ENCODE measurements at regions not wholly inside any gene's neighbourhood (a gene's known extent, or its start where the extent isn't known, plus 50 kb on each side); places are given as distances from the start of the nearest gene placed in this dataset.

DNA sequence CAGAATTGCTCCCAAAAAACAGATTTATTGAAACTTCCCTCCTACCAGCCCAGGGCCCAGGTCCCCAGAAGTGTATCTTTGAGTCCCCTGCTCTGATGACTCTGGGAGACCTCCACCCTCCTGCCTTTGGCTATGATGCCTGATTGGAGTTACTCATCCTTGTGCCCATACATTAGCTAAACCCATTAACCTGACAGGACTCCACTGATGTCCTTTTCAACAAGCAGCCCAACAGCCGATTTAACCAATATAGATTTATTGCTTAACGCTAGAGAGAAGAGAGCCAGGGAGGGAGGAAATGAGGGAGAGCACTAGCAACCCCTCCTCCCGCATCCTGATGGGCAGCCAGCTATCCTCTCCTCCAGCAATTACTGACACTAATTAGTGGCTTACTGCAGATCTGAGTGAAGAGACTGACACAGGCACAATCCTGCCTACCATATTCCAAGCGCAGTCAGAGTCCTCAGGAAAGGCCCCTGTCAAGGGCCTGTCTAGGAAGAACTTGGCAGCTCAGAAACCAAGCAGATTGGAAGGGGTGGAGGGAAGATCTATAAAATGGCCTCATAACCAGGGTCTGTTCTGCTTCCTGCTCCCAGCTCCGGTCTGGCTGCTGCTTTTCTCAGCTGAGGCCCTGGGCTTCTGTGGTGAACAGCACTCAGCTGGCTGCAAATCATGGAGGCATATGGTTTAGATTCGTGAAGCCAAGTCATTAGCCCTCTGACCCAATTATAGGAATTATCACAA lies 484.5 kb upstream of the DAB1 start:
- no peak for DNase-seq

DNA sequence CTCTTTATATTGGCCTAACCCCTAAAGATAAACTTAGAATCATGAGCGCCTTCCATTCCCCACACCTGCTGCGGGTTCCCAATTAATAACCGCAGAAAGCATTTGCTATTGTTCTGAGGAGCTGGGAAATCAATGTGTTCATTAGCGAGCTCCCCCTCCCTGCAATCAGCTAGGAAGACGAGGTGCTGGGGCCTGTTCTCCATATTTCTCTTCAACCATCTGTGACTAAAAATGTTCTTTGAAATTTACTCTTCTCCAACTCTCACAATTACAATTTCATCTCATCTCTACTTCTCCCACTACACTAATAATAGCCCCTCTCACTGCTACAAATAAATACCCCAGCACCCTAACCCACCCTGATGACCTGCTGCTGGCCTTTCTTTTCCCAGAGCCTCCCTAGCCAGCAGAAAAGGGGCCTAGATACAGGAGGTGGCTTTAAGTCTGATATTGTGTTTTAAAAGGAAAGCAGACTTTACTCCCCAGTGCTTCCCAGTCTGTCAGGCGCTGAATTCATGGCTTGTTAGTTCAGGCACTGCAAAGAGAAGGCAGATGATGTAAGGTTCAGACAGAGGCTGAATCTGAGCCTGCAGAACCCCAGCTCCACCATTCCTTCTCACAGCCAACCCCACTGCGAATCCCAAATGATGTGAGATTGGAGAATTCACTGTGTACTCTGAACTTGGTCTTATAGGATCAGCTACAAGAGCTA lies 477.5 kb upstream of the DAB1 start:
- DNase-seq: no peak

DNA sequence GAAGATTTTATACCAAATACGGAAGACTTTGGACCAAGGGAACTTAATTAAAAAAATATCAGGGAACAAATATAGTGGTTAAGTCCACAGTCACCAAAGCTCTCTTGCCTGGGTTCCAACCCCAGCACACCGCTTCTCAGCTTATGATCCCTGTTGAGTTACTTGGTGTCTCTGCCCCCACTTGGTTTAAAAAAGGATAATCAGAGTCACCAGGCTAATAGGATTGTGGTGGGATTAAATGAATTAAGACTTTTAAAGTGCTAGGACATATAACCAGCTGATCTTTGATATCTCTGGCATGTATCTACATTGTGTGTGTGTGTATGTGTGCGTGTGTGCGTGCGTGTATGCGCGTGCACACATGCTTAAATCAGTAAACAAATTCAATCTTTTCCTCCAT lies 474.7 kb upstream of the DAB1 start:
- no peak for DNase-seq

DNA sequence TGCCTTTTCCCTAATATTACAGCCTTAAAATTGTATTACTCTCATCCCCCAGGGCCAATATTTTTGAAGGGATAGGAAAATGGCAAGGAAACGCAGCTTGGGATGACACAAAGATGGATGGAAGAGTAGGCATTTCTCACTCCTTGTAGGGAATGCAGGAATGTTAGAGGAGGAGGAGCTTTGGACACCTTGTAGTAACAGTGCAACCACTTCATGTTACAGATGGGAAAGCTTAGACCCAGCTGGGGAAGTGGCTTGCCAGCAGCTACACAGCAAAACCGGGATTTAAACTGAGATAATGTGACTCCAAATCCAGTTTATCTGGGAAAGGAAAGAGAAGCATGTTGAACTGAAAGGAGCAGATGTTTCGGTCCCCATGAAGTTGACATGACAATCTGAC lies 473.7 kb upstream of the DAB1 start:
- DNase-seq: no peak

DNA sequence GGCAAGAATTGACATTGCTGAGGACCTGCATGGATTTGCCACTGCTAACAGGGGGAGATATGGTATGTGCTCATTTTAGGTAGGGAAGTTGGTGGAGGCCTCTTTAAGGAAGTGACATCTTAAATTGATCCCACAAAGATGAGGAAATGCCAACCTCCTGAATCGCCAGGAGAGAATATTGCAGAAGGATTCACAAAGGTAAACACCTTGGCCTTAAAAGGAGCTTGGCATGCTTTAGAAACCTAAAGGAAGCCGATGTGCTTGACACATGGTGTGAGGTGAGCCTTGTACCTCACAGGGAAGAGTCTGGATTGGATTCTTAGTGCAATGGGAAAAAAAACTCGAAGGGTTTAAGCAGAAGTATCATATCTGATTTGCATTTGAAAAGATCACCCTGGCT lies 470.5 kb upstream of the DAB1 start:
- no peak for DNase-seq

DNA sequence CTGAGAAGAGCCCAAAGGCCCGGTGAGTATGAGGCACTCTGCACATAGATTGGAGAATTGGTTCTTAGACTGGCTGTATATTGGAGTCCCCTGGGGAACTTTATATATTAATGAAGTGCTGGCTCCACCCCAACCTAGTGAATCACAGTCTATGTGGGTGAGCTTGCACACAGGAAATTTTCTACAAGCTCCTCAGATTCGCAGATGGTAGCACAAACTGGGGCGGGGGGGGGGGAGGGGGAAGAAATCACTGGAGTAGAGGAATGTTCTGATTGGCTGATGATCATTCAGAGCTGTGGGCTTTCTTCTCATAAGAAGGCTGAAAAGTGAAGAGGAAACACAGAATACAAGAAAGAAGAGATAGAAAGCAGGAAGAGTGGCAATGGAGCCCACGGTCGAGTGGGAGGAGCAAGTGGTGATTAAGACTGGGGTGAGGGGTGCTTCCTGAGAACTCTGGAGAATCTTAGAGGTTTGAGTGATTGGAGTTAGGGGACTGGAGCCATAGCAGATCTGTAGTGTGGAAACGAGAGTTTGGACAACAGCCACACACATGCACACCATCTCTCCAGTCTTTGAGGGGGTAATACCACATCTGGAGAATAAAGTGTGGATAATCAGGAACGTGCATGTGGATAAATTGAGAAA lies 465.9 kb upstream of the DAB1 start:
- DNase-seq: no peak

DNA sequence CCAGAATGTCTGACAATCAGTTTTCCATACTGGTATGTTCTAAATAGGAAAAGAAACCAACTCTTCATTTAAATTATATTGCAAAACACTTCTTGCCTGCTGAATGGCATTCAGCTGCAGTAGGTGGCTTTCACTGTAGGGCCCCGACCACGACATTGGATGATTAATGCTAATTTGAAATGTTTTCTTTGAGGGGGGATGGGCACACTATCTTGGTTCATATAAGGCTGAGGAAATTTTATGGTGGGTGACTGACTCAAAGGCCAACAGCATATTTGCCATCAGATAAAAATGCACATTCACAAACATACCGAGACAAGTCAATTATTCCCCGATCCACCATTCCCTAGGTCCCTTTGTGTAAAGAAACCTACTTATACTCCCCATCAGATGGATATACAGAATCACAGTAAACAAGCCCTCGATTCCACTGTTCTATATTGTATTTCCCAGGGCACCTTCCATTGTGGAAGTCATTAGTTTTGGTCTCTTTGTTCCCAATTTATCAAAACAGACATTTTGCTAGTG lies 464.2 kb upstream of the DAB1 start:
- DNase-seq: no peak

DNA sequence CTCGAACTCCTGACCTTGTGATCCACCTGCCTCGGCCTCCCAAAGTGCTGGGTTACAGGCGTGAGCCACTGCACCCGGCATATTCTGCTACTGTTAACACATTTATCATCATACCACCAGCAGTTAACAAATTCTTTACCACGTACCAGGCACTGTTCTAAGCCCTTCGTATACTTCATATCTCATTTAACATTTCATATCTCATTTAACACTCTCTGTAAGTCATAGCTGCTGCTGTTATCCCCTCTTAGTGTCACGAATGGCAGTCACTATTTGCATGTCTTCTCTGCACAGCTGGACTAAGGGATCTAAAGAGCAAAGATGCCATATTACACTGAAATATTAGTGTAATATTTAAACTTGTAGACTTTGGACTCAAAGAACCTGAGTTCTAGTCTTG lies 462.5 kb upstream of the DAB1 start:
- DNase-seq: no peak

DNA sequence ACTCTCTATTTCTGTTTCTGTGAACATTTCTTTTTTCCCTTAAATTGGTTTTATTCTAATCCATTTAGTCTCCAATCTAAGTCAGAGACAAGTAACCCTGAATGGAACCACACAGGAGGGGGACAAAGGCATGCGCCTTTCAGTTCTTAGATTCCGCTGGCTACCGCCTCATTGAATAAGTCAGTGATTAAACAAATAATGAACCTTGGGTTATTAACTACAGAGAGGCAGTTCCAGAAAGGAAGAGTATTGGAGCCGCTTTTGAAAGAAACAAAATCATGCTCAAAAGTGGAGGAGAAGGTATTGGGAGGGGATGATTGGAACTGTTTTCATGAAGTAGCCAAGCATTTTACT lies 459.8 kb upstream of the DAB1 start:
- DNase-seq: no peak

DNA sequence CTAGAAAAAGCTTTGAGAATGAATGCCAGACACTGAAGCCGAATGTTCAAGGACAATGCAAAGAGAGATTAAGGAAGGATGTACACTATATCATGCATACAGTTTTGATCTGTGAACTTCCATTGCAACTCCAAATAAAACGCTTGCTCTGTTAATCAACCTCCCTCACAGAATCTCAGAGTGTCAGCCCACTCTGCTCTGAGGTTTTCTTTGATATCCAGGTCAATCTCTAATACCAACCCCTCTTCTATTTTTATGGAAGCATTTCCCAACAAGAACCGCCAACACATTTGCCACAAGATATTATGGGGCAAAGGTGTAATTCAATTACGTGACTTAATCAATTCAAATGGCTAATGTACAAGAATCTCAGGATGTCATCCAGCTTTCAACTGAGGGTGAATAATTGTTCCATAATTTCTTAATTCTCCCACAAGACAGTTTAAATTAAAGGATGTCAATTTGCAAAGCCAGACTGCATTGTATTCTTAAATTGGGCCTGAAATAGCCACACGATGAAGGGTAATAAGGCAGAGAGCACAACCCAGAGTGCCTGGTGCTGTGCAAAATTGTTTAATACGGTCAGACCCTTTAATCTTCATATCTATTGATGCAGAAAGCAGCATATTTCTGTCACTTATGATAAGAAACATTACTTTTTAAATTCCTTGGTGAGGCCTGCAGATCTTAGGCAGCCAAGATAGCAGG lies 459.2 kb upstream of the DAB1 start:
- DNase-seq: no peak

DNA sequence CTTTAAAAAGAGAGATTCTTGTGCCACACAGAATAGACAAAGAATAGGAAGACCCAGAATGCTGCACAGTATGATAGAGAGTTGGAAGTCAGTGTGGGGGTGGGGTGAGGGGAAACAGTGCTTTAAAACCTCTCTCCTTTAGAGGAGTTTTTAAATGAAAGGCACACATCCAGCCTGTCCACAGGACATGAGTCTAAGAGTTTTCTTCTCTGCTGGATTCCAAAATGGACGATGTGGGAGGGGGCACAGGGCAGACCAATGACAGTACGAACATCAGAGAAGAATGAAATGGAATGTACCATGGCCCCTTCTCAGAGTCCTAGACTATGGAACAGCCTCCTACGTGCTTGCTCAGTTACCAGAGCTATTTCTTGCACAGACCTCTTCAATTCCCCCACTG lies 458.2 kb upstream of the DAB1 start:
- DNase-seq: no peak

DNA sequence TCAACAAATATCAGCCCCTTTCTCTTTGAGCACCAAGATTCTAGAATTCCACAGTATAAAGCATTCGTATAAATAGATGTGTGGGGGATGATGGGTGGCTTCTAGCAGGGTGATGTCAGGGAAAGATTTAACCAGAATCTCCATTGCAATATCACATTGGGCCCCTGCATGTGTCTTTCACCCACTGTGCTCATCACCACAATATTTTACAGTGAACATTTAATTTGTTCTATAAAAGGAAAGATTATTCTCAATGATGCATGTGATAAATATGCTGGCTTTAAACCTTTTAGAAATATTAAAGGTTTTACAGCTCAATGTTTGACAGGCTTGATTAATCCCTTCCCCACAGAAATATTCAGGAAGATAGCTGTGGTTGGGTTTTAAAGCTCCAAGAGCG lies 457.8 kb upstream of the DAB1 start:
- no peak for DNase-seq

DNA sequence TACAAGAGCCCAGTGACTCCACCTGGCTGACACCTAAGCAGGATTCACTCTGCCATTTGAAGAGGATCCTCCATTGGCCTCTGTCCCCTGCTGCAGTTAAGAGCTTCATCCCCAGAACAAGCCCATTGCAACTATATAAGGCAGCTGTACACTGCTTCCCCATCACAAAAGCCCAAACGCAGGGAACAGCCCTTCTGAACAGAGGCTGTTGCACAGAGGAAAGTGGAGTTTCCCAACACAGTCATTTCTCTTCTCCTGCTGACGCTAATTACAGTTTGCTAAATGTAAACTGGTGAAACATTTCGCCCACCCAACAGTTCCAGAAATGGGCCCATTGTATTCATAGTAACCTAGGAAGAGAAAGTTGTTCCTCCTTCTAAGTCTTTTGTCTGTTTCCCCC lies 455.8 kb upstream of the DAB1 start:
- no peak for DNase-seq

DNA sequence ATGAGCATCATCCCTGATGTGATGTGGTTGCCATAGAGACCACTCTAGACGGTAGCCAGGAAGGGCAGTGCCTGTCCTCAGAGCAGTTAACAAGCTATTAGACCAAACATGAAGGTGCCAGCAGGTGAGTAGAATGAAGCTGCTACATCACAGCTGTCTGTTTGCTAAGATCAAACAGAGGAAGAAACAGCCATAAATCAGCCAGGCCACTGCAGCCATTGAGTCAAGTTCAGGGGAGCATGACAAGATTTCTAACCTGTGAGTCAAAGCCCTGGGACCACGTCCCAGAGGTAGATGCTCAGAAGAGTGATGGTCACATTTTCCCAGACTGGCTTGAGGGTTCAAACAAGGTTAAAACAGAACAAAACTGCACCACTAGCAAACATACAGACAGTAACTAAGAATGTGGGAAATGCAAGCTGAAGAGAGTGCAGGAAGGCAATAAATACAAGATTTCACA lies 450.6 kb upstream of the DAB1 start:
- no peak for DNase-seq

DNA sequence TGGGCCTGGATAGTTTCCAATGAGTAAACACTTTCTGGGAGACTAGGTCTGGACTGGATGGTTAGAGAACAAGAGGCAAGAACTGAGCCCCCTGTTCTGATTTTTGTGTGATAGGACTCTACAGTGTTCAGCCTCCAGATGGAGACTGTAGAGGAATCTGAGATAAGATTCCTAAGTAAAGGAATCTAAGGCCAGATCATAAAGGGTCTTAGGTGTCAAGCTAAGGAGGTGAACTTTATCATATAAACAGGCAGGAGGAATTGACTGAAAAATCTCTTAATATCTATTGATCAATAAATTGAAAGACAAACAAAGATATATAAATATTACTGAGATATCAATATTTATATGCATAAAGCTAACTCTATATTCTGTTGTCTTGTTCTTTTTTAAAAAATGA lies 449.1 kb upstream of the DAB1 start:
- no peak for DNase-seq

DNA sequence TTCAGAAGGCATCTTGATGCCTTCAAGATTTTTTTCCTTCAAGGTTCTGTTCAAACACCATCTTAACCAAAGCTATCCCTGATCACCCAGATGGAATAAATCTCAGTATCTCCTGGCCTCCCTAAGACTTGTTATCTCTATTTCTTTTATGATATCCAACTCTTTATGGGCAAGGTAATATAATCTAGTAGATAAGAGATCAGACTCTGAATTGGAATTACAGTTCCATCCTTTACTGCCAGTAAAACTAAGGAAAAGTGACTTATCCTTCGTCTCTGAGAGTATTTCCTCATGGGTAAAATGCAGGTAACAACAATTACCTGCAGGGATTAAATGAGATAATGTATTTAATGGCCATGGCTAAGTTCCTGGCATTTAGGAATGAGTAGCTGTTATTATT lies 445.0 kb upstream of the DAB1 start:
- DNase-seq: no peak

DNA sequence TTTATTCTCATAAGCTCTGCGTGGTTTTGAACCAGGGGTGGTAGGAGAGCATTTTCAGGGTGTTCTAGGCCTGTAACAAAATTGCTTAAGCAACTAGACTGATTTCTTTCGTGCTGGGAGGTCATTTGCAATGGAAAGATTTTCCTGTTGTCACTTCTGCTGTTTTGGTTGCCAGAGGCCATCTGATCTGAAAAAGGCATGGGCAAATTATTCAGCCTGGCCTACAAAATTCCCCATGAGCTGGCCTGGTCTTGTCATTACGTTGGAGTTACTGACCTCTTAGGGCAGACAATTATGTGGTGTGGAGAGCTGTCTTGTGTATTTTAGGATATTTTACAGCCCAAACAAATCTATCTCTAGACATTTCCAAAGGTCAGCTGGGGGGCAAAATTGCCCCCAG lies 444.4 kb upstream of the DAB1 start:
- DNase-seq: no peak

DNA sequence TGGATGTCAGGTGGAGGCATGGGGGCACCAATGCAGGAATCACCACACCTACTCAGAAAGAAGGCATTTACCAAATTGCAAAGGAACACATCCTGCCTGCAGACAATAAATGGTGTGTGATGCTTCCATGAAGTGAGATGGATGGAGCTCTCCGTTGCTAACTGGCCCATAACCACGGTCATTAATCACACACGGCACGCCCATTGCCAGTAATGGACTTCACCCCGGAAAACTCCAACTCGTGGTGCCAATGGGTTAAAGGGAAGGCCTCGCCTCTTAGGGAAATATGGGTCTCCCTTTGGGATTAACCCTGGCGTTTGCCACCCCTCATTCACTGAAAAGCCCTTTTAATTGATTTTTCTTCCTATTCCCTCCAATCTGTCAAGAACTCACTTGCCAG lies 443.1 kb upstream of the DAB1 start:
- DNase-seq: no peak

DNA sequence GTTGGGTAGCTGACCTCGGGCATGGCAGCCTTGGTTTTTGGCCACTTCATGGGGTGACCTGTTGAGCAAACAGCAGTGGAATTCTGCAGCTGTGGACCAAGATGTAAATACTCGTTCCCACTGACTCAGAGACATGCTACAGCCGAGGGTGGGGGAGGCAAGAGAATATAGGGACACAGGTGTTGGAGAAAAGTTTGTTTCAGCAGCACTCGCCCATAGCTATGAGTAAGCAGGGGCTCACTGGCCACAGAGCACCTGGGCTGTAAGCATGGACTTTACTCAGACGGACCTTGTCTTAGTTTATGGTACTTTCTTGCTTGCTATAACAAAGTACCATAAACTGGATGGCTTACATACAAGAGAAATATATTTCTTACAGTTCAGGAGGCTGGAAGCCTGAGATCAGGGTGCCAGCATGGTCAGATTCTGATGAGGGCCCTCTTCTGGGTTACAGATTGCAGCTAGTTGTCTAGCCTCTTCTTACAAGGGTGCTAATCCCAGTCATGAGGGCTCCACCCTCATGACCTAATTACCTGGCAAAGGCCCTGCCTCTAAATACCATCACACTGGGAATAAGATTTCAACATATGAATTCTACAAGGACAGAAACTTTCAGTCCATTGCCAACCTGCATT lies 437.2 kb upstream of the DAB1 start:
- no peak for DNase-seq

DNA sequence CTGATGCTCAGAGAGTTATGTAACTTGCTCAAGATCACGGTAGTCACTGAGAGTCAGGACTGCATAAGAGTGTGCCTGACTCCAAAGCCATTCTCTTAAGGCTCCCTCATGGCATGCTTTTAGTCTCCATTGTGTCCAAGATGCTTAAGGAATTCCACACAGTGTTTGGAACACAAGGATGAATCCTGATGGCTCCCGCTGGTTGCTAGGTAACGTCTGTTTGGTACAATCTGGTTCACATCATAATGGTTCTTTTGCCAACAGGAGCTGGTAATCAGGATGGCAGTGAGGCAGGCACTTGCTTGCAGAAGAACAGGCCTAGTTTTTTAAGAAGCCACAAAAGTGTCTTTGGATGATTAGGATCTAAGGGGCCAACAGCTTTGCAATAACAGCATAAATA lies 436.5 kb upstream of the DAB1 start:
- no peak for DNase-seq

DNA sequence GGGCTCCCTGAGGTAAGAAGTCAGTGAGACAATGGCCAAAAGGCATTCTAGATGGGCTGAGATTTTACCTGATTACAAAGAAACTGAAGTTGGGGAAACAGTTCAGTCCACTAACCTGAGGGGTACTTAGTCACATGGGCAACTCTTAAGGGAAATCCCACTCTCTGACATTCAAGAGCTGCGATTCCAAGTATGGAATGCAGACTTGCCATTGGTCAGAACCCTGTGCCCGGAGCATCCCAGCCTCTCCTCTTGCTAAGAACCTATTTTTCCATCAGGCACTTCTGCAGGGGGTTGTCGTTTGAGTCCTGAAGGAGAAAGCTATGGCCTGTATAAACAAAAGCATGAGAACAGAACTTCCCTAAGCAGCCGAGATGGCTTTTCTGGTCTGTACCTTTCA lies 434.9 kb upstream of the DAB1 start:
- DNase-seq: no peak

DNA sequence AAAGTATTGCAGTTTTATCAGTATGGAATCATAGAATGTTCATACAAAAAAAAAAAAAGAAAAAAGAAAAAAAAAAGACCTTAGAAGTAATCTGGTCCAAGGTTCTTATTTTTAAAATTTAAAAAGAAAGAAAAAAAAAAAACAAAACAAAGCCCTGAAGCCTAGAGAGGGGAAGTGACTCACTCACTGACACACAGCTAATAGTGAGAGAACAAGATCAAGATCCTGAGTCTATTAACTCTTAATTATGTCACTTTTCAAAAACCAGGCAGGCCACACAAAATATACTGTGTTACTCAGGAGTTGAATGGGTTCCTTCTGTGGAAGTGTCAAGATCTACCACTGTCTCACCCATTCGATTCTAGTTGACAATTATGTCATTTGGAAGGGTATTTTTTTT lies 433.9 kb upstream of the DAB1 start:
- no peak for DNase-seq

DNA sequence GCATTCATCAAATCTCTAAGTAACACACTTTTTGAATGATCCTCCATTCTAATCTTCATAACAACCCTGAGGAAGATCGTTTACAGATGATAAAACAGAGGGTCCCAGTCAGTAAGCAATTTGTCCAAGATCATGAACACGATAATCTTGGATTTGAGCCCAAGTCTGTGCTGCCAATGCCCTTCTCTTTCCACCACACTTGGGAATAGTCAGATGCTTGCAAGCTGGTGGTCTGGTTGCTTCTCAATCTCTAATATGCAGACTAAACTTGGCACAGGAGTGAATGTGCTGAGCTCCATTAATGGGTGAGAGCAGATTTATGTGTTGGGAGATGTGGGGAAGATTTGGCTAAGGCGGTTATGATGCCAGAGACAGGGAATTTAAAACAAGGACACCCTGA lies 430.6 kb upstream of the DAB1 start:
- DNase-seq: no peak
